A673 (cell line): ENCODE measurements at regions not wholly inside any gene's neighbourhood (a gene's known extent, or its start where the extent isn't known, plus 50 kb on each side); places are given as distances from the start of the nearest gene placed in this dataset.

Experiments used
- BruUV-seq: library from RNA; stranded (reverse); fragments of 400-500 nt; replicated peaks from 2 replicates; lab custom pipeline; 2021; lab: Mats Ljungman, UMichigan
- CTCF ChIA-PET: fragments of 300-600 bp; sonication (Branson Sonifier 250); formaldehyde crosslinking; loops from one replicate; lab custom pipeline; 2022; ENCODE audit warnings: antibody characterized with exemption; lab: Charles Lee
- POLR2A ChIA-PET: fragments of 300-600 bp; sonication (Branson Sonifier 250); formaldehyde crosslinking; loops from one replicate; lab custom pipeline; 2022; ENCODE audit warnings: antibody characterized with exemption; ENCODE audit not compliant: low non-redundant PET; lab: Charles Lee
- DNase-seq: peaks from one replicate; pipeline ENCODE4 v3.0.0-alpha.2; 2015; ENCODE audit warnings: low spot score
- H3K27ac ChIP-seq: fragments of 200-600 bp; sonication (generic); 2 replicates; pipeline ENCODE4 v1.5.1; 2016; ENCODE audit warnings: mixed run types, low read depth, mild to moderate bottlenecking, mixed read lengths, antibody characterized with exemption, low read length; ENCODE audit not compliant: poor library complexity, severe bottlenecking
- H3K27me3 ChIP-seq: fragments of 200-600 bp; sonication (generic); replicated peaks from 2 replicates; pipeline ENCODE4 v1.6.1; 2017; ENCODE audit warnings: mixed run types, low read depth, mild to moderate bottlenecking, mixed read lengths, antibody characterized with exemption, low read length; ENCODE audit not compliant: insufficient read depth, poor library complexity
- H3K36me3 ChIP-seq: fragments of 200-600 bp; sonication (generic); 2 replicates; pipeline ENCODE4 v1.6.1; 2016; ENCODE audit warnings: mixed run types, mild to moderate bottlenecking, mixed read lengths, antibody characterized with exemption, low read length; ENCODE audit not compliant: insufficient read depth, poor library complexity, severe bottlenecking
- H3K4me1 ChIP-seq: fragments of 200-600 bp; sonication (generic); 2 replicates; pipeline ENCODE4 v1.6.1; 2017; ENCODE audit warnings: mixed run types, mild to moderate bottlenecking, mixed read lengths, antibody characterized with exemption, low read length; ENCODE audit not compliant: insufficient read depth, poor library complexity, severe bottlenecking
- H3K4me3 ChIP-seq: fragments of 200-600 bp; sonication (generic); 2 replicates; pipeline ENCODE4 v1.5.1; 2016; ENCODE audit warnings: low read depth, mixed run types, mild to moderate bottlenecking, mixed read lengths, low read length; ENCODE audit not compliant: poor library complexity, severe bottlenecking
- H3K9me3 ChIP-seq: fragments of 200-600 bp; sonication (generic); 2 replicates; pipeline ENCODE4 v1.6.1; 2016; ENCODE audit warnings: mixed run types, low read depth, mild to moderate bottlenecking, mixed read lengths, antibody characterized with exemption, low read length; ENCODE audit not compliant: poor library complexity, severe bottlenecking
- CTCF ChIP-seq: fragments of 300-800, 200-600 bp; sonication (generic); conservative IDR thresholded peaks from 2 replicates; pipeline ENCODE4 v1.5.1; 2017; ENCODE audit warnings: low read depth, mild to moderate bottlenecking, antibody characterized with exemption, low read length, moderate library complexity, mixed read lengths
- EZH2 ChIP-seq: fragments of 200-600 bp; sonication (generic); IDR thresholded peaks from 2 replicates; pipeline ENCODE4 v1.6.1; 2017; ENCODE audit warnings: borderline replicate concordance, low read depth, mild to moderate bottlenecking, mixed read lengths, antibody characterized with exemption, low read length; ENCODE audit not compliant: poor library complexity, severe bottlenecking
- intact Hi-C: fragments of 100-400 bp; cut with micrococcal nuclease; formaldehyde crosslinking; loops from one replicate; pipeline ENCODE4 v1.10.0; 2022; ENCODE audit not compliant: unreplicated experiment

- ChIA-PET CTCF (no interaction called here), POLR2A (no interaction called here)
- H3K27me3 ChIP-seq = no peaks in the 10 kb centered on the region
- peak; percentile 53 for DNase-seq
- no peak overlapping the region for H3K4me3 ChIP-seq
- H3K27ac ChIP-seq = no peak overlapping the region
- TF ChIP-seq CTCF (no peak), EZH2 (no peak)
- no peaks in the 10 kb centered on the region for H3K36me3 ChIP-seq
- no peaks in the 10 kb centered on the region for H3K9me3 ChIP-seq
- peaks cover 8% of the 10 kb centered on the region for H3K4me1 ChIP-seq
- no TSS peak for BruUV-seq
- intact Hi-C loops = no loop called here
Observed at GRCh38 chr2:151007365-151007764, 254.3 kb downstream of the RBM43 start.

DNA sequence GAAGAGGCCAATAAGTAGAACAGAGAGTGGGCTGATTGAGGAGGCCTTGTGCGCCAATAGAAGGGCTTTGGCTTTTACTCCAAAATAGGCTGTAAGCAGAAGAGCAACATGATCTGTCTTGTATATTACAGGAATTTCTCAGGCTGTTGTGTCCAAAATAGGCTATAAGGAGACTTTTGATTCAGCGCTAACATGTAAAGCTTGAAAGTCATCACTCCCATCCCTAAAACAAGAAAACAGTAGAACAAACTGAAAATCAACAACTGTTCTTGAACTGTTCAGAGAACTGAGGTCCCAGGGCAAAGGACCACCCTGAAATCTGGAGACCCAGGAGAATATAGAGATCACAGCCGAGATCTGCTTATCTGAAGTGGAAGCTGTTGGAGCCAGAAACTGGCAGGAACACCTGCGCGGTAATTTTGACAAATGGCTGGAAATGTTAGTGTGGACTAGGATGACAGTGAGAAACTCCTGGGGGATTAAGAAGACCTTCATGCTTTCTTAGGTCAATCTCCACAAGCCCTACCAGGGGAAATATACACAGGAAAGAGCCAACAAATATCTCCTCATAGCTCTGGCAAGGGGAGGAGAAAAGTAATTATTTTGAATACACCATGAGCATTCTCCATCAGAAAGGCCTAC lies 258.6 kb downstream of the RBM43 start:
- POLR2A ChIA-PET = no interaction called here

GRCh38 chr2:150997702-150998440 lies 263.8 kb downstream of the RBM43 start:
- DNase-seq = peak; percentile 60
- Histone ChIP-seq H3K36me3 (no peaks in the 10 kb centered on the region), H3K4me1 (peaks cover 10% of the 10 kb centered on the region), H3K9me3 (no peaks in the 10 kb centered on the region), H3K27ac (no peak overlapping the region), H3K27me3 (no peaks in the 10 kb centered on the region), H3K4me3 (no peak overlapping the region)
- ChIA-PET POLR2A (no interaction called here), CTCF (no interaction called here)
- intact Hi-C loops = no loop called here
- no TSS peak for BruUV-seq
- TF ChIP-seq CTCF (no peak), EZH2 (no peak)

More for the DNA sequence above, 258.6 kb downstream of the RBM43 start:
- no peaks in the 10 kb centered on the region for H3K27me3 ChIP-seq
- no peaks in the 10 kb centered on the region for H3K36me3 ChIP-seq
- no peaks in the 10 kb centered on the region for H3K9me3 ChIP-seq
- CTCF ChIA-PET = no interaction called here
- no peak overlapping the region for H3K27ac ChIP-seq
- no peak for TF ChIP-seq EZH2
- no peak for TF ChIP-seq CTCF
- H3K4me1 ChIP-seq = peaks cover 10% of the 10 kb centered on the region
- DNase-seq = no peak
- no TSS peak for BruUV-seq
- intact Hi-C loops = no loop called here
- H3K4me3 ChIP-seq = no peak overlapping the region
